GM12878 (cell line): ENCODE measurements at regions not wholly inside any gene's neighbourhood (a gene's known extent, or its start where the extent isn't known, plus 50 kb on each side); places are given as distances from the start of the nearest gene placed in this dataset.

Source experiments
- ATAC-seq: fragments of 200-7000 bp; cut with Tn5 transposase; 3 replicates; pipeline ENCODE4 v1.9.1; 2020; ENCODE audit warnings: mild to moderate bottlenecking, moderate library complexity
- BruUV-seq: library from RNA; stranded (reverse); fragments of 400-500 nt; replicated peaks from 2 replicates; lab custom pipeline; 2021; lab: Mats Ljungman, UMichigan
- CTCF ChIA-PET: fragments of 300-600 bp; sonication (Branson Sonifier 250); formaldehyde crosslinking; extraction: SDS; loops from one replicate; lab custom pipeline; 2021; ENCODE audit warnings: inconsistent platforms; lab: Yijun Ruan, JAX
- POLR2A ChIA-PET: fragments of 350-600 bp; formaldehyde crosslinking; extraction: SDS; loops from one replicate; lab custom pipeline; 2021; ENCODE audit warnings: inconsistent platforms; lab: Charles Lee
- RAD21 ChIA-PET: fragments of 300-600 bp; sonication (Branson Sonifier 250); formaldehyde crosslinking; loops from one replicate; lab custom pipeline; 2023; ENCODE audit warnings: antibody characterized with exemption; ENCODE audit not compliant: unreplicated experiment; lab: Charles Lee
- SMC1A ChIA-PET: fragments of 300-600 bp; sonication (Branson Sonifier 250); formaldehyde crosslinking; loops from one replicate; lab custom pipeline; 2023; ENCODE audit not compliant: unreplicated experiment, uncharacterized antibody; lab: Charles Lee
- DNase-seq: peaks from one replicate; pipeline ENCODE4 v3.0.0-alpha.2; 2011; ENCODE audit warnings: low read depth, low spot score
- FAIRE-seq: peaks from 3 replicates; lab custom pipeline; 2011; peaks lifted over from hg19 to GRCh38; lab: Jason Lieb, UNC
- H2AFZ ChIP-seq: 2 replicates; pipeline ENCODE4 v1.6.0; 2011; ENCODE audit warnings: low read depth, low read length, control low read depth; ENCODE audit not compliant: control insufficient read depth
- H3K27ac ChIP-seq: 2 replicates; pipeline ENCODE4 v1.5.1; 2011; ENCODE audit warnings: control low read depth; ENCODE audit not compliant: control insufficient read depth, insufficient read depth
- H3K27me3 ChIP-seq, 2 experiments: replicated peaks in 1 of 2; 2 replicates each; pipeline versions ENCODE4 v1.6.0 to v1.6.1; 2011; ENCODE audit warnings: low read length in 1 of 2; ENCODE audit not compliant: control insufficient read depth in 2 of 2, insufficient read depth in 2 of 2
- H3K36me3 ChIP-seq, 2 experiments: 2 replicates each; pipeline ENCODE4 v1.5.1; 2011; ENCODE audit warnings: low read length in 1 of 2; ENCODE audit not compliant: control insufficient read depth in 2 of 2, insufficient read depth in 2 of 2
- H3K4me1 ChIP-seq: 2 replicates; pipeline ENCODE4 v1.6.1; 2011; ENCODE audit warnings: mild to moderate bottlenecking, low read length, moderate library complexity, mixed read lengths; ENCODE audit not compliant: control insufficient read depth, insufficient read depth
- H3K4me2 ChIP-seq: 2 replicates; pipeline ENCODE4 v1.6.0; 2011; ENCODE audit warnings: control low read depth; ENCODE audit not compliant: control insufficient read depth, insufficient read depth
- H3K4me3 ChIP-seq: fragments of 200-600 bp; sonication (generic); 2 replicates; pipeline ENCODE4 v1.5.1; 2016
- H3K79me2 ChIP-seq: 2 replicates; pipeline ENCODE4 v1.6.0; 2011; ENCODE audit warnings: low read length; ENCODE audit not compliant: control insufficient read depth, insufficient read depth
- H3K9ac ChIP-seq: 2 replicates; pipeline ENCODE4 v1.8.0; 2011; ENCODE audit warnings: low read length, control low read depth, mixed read lengths; ENCODE audit not compliant: control insufficient read depth, insufficient read depth
- H3K9me3 ChIP-seq: replicated peaks from 3 replicates; pipeline ENCODE4 v1.5.1; 2011; ENCODE audit warnings: mild to moderate bottlenecking, low read length; ENCODE audit not compliant: control insufficient read depth, insufficient read depth
- H4K20me1 ChIP-seq: 2 replicates; pipeline ENCODE4 v1.6.0; 2011; ENCODE audit not compliant: control insufficient read depth, insufficient read depth
- BMI1 ChIP-seq: fragments of 450-650 bp; IDR thresholded peaks from 2 replicates; pipeline ENCODE4 v1.6.1; 2016; ENCODE audit warnings: mild to moderate bottlenecking, moderate library complexity, borderline replicate concordance
- ESRRA ChIP-seq: IDR thresholded peaks from 2 replicates; pipeline ENCODE4 v1.6.1; 2012; ENCODE audit warnings: mild to moderate bottlenecking, low read length, improper control_type of control experiment
- HSF1 ChIP-seq: fragments of 150-350 bp; IDR thresholded peaks from 2 replicates; pipeline ENCODE4 v1.6.1; 2014; ENCODE audit warnings: mild to moderate bottlenecking, low read depth, low read length
- IRF3 ChIP-seq: fragments of 450-650 bp; IDR thresholded peaks from 2 replicates; pipeline ENCODE4 v1.6.1; 2014; ENCODE audit warnings: mild to moderate bottlenecking
- LARP7 ChIP-seq: fragments of 450-650 bp; IDR thresholded peaks from 2 replicates; pipeline ENCODE4 v1.6.1; 2017; ENCODE audit warnings: mild to moderate bottlenecking
- POLR2A ChIP-seq: IDR thresholded peaks from 2 replicates; pipeline ENCODE4 v1.6.1; 2011; ENCODE audit warnings: low read depth, mild to moderate bottlenecking, low read length
- REST ChIP-seq: IDR thresholded peaks from 2 replicates; pipeline ENCODE4 v1.6.1; 2012; ENCODE audit warnings: mild to moderate bottlenecking, low read depth, low read length
- STAT3 ChIP-seq: IDR thresholded peaks from 2 replicates; pipeline ENCODE4 v1.6.1; 2011; ENCODE audit warnings: low read depth, low read length, improper control_type of control experiment
- ZBED1 ChIP-seq: IDR thresholded peaks from 2 replicates; pipeline ENCODE4 v1.6.1; 2016; ENCODE audit warnings: borderline replicate concordance
- ZBTB4 ChIP-seq: fragments of 450-650 bp; formaldehyde crosslinking; IDR thresholded peaks from 2 replicates; pipeline ENCODE4 v1.4.0; 2022; ENCODE audit warnings: mild to moderate bottlenecking, moderate library complexity
- ZNF274 ChIP-seq: IDR thresholded peaks from one replicate; pipeline ENCODE4 v1.8.0; 2011; ENCODE audit not compliant: insufficient read length, insufficient read depth
- ZSCAN29 ChIP-seq: fragments of 450-650 bp; IDR thresholded peaks from 2 replicates; pipeline ENCODE4 v1.6.1; 2017; ENCODE audit warnings: mild to moderate bottlenecking, moderate library complexity
- whole genome bisulfite sequencing: methylation state at CpG from one replicate; pipeline ENCODE4 v1.1.6; 2016; ENCODE audit warnings: low lambda C conversion rate; ENCODE audit not compliant: insufficient replicate concordance, insufficient coverage; ENCODE audit errors: missing lambda C conversion rate; 5-methylcytosine and 5-hydroxymethylcytosine counted together
- in situ Hi-C: fragments of 300-500 bp; cut with MboI; formaldehyde crosslinking; loops from 9 replicates; pipeline ENCODE4 v1.14.3; 2018; ENCODE audit warnings: mixed read lengths
- intact Hi-C: fragments of 100-400 bp; cut with micrococcal nuclease; formaldehyde crosslinking; loops from one replicate; pipeline ENCODE4 v1.14.2; 2022; ENCODE audit not compliant: unreplicated experiment

GRCh38 chr14:80005561-80005960 lies 205.7 kb downstream of the DIO2 start:
- FAIRE-seq (no peak), DNase-seq (no peak), ATAC-seq (no peak)
- H3K27ac ChIP-seq: no peak overlapping the region
- intact Hi-C loops: no loop called here
- H3K4me2 ChIP-seq: no peak overlapping the region
- H3K36me3 ChIP-seq: no peaks in the 10 kb centered on the region
- no peak overlapping the region for H2AFZ ChIP-seq
- POLR2A ChIA-PET: no interaction called here
- RAD21 ChIA-PET: no interaction called here
- H3K9ac ChIP-seq: no peak overlapping the region
- no peaks in the 10 kb centered on the region for H3K79me2 ChIP-seq
- BruUV-seq: no TSS peak
- no peaks in the 10 kb centered on the region for H3K9me3 ChIP-seq
- H4K20me1 ChIP-seq: no peaks in the 10 kb centered on the region
- TF ChIP-seq ZBTB4 (CRISPR knock-in tag) (no peak), IRF3 (no peak), LARP7 (no peak), STAT3 (no peak), REST (no peak), HSF1 (no peak), POLR2A (no peak), ZNF274 (no peak), BMI1 (no peak), ESRRA (no peak), ZSCAN29 (no peak), ZBED1 (no peak)
- TF ChIP-seq, all 136 proteins: peak for 0
- H3K4me3 ChIP-seq: no peak overlapping the region
- in situ Hi-C loops: no loop called here
- H3K4me1 ChIP-seq: no peaks in the 10 kb centered on the region
- ChIA-PET SMC1A (no interaction called here), CTCF (no interaction called here)
- no peaks in the 10 kb centered on the region for H3K27me3 ChIP-seq
- WGBS: 0% methylated on average over 1 of the region's 1 CpG
